ENCODE measurements at regions not wholly inside any gene's neighbourhood (a gene's known extent, or its start where the extent isn't known, plus 50 kb on each side); places are given as distances from the start of the nearest gene placed in this dataset.

- no peak for DNase-seq
These were observed 423.9 kb upstream of the MYT1L start for GRCh38 chr2:2754940-2755339.

DNA sequence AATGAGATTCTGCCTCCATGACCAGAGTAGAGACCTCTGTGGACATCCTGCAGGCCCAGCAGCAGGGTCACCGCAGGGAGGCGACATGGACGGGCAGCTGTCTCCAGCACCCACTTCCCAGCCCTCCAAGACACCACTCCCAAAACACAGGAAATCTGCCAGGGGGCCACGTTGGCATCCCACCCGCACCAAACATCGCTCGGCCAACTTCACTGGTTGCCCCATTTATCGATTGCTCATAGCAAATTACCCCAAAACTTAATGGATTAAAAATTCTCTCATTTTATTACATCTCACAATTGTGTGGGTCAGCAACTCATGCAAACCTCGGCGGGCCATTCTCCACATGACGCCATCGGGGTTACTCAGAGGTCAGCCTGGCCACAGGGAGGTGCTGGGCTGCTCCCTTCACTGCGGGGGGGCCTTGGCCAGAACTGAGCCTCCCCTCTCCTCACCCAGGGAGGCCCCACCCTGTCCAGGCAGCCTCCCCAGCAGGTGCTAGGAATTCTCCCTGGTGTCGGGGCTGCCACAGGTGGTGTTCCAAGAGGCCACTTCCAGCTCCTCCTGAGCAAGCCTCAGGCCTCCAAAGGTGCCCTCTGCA is 420.7 kb upstream of the MYT1L start:
- no peak for DNase-seq

DNA sequence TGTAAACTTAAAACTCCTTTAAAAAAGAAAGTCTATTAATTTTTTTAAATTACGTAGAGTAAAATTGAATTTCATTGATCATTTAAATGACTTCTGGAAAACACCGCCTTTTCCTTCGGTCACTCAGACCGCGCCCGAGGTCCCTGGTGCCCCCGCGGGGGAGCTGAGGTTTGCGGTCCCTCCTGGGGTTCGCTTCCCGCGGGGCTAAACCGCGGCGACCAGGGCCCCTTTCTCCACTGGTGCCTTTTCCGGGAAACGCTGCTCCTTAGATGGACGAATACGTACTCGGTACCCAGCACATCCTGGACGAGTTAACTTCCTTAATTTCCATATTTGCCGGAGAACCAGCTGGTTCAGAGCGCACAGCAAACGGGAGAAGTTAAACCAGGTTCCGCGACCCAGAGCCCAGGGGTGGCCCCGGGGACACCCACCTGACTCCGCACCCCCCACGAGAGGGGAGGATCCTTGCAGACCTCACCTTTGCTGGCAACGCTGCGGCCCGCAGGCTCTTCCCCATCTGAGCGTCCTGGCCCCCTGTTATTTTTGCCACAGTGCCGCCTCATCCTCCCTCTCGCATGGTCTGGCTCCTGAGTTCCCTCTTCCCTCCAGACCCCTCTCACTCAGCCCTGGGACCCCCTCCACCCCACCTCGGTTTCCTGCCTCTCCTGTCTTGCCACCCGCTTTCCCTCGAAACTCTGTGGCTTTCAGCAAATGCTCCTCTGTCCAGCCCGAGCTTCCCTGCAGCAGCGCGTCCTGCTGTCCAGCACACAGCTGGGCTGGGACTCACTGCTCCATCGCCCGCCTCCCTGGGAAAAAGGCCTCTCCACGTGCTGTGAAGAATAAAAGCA is 420.0 kb upstream of the MYT1L start:
- no peak for DNase-seq

DNA sequence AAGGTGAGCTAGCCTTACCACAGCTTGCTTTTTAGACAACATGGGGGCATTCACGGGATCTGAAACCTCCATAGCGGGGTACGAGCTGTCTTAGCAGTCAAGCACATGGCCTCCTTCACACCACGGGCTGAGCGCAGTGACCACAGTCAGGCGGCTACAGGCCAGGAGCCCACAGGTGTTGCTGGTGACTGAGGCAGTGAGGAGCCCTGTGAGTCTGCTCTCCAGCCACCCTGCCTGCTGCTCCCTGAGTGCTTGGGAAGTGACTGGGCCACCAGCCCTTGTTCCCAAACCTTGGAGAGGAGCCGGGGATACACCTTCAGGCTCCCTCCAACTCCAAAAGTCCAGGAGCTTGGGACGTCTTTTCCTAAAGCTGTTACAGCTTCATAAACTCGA is 418.1 kb upstream of the MYT1L start:
- no peak for DNase-seq

GRCh38 chr2:2748399-2749205 is 417.5 kb upstream of the MYT1L start:
- DNase-seq, result no peak

DNA sequence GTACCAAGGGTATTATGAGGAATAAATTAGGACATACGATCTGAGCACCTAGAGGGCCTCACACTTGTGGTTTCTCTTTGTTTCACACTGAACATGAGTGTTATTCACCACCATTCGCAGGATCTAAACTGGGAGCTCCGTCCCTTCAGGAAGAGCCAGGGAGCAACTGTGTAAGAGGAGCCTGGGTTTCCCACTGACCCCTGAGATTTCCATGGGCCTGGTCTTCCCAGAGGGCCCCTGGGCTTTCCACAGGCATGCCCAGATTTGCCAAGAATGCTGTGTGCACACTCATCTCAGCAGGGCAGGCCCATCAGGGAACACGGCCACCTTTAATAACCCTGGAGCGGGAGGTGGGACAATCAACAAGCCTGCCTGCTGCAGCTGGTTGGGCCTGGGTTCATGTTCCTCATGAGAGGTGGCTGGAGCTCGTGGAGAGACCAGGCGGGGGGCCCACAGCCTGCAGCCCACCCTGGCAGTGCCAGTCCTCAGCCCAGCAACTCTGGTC is 416.8 kb upstream of the MYT1L start:
- DNase-seq, result no peak

DNA sequence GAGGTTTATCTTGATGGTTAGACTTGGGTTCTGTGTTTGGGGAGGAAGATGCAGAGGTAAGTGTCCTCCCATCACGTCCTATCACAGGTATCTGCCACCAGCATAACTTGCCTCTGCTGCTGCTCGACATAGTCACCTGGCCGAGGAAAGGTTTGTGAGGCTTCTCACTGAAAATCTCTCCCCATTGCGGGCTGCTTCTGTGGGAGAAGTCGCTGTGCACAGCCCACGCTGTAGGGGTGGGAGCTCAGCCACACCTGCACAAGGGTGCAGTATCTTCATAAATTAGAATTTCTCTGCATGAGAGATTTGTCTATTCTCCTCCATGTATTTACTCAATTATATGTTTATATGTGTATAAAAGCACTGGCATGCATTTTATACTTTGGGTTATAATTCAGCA is 415.7 kb upstream of the MYT1L start:
- DNase-seq, result no peak

DNA sequence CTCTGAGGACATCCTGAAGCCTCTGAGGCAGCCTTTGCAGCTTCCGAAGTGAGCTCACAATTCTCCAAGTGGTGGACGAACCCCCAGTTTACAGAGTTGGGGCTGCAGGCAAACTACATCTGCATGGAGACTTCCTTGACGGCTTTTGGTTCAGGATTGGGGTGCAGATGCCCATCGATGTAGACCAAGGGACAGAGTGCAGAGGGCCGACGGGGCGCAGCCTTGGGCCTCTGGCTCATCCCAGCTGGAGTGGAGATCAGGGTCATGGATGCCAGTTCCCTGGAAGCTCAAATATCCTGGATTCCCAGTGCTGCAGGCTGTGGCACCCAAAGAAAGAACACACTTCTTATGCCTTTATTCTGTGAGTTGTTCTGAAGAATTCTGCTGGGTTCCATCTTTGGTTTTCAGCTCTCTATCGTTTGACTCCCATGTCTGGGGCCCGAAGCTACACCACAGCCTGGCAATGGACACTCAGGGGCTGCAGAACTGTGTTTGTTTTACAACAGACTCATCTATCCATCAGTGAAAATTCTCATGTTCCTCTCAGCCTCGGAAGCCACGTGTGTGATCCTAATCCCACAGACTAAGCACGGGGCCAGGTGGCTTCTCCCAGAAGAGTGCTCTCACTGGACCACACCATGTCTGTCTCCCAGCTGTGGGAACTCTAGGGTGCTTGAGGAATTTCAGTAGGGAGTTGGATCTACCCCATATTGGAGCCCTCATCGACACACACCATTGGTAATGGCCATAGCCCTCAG is 414.1 kb upstream of the MYT1L start:
- DNase-seq, result no peak

DNA sequence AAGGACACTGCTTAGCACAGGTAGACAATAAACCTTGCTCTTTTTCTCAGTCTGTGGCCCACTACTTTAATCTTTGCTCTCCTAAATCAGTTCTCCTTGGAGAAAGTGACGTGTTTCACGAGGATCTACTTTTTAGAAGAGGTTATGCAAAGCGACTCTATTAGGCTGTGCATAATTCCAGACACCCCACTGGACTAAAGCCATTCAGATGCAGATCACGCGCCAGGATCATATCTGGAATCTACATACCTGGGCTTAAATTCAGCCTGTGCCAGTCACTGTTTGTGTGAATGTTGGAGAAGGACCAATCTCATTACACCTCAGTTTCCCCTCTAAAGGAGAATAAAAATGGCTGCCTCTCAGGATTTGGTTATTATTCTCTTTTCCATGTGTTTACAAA is 413.0 kb upstream of the MYT1L start:
- no peak for DNase-seq

DNA sequence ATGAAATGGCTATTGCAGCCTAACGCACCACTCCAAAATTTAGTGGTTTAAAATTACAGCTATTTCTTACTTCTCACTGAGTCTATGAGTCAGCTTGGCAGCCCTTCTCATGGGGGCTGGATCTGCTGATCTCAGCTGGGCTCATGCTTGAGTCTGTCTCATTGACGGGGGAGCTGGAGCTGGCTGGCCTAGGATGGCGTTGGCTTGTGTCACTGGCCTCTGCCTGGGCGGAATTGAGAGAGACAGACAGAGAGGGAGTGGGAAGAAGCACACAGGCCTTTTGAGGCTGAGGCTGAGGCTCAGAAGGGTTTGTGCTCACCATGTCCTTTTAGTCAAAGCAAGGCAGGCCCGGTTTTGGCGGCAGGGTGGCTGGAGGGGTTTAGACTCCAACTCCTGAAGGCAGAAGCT is 412.1 kb upstream of the MYT1L start:
- DNase-seq, result peak; percentile 7

DNA sequence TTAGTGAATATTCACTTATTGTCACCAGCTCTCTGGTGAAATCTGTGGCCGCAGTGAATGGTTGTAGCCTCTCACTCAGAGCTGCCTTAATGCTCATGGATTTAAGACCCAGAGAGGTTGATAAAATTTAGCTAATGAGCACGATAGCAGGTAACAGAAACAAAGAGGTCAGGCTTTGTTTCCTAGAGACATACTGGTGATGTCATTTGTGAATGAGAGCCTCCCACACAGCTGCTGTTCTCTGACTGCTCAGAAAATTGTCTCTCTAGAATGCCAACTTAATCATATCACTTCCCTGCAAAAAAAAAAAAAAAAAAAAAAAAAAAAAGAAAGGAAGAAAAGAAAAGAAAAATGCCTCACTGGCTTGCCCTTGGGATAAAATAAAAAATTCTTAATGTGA is 411.7 kb upstream of the MYT1L start:
- peak; percentile 6 for DNase-seq

GRCh38 chr2:2740238-2740775 is 409.2 kb upstream of the MYT1L start:
- no peak for DNase-seq

DNA sequence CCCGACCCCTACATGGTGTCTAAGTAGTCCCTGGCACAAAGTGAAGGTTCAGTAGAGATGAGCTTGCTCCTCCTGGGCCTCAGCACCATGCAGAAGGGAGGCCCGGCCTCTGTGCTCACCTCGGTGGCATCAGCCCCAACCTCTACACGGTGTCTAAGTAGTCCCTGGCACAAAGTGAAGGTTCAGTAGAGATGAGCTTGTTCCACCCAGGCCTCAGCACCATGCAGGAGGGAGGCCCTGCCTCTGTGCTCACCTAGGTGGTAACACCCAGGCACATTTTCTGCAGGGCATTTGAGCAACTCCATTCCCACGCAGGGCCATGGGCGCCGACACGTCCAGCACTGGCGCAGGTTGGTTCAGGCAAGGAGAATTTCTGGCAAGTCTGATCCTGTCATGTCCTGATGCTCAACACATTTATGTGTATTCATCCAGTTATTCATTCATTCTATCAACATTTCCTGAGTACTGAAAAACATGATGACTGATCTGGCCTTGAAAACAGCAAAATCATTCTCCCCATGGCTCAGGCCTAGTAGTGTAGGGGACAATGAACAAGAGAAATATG is 408.2 kb upstream of the MYT1L start:
- no peak for DNase-seq

DNA sequence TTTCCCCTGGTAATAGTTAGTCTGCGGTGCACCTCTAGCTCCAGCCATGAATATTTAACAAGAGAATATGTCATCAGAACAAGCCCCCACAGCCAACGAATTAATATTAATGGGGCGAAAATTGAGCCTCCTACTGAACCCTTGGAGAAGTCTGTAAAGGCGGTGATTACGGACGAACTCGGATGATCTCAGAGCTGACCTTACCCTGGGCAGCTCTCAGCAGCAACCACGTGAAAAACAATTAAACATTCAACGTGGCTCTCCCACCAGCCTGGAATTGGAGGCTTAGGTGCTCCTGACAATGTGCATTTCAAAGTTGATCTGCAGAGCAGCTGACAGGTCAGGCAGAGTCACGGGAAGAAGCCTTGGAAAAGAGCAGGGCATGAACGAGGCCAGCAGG is 407.6 kb upstream of the MYT1L start:
- DNase-seq, result no peak

GRCh38 chr2:2738276-2738675 is 407.2 kb upstream of the MYT1L start:
- DNase-seq, result no peak

DNA sequence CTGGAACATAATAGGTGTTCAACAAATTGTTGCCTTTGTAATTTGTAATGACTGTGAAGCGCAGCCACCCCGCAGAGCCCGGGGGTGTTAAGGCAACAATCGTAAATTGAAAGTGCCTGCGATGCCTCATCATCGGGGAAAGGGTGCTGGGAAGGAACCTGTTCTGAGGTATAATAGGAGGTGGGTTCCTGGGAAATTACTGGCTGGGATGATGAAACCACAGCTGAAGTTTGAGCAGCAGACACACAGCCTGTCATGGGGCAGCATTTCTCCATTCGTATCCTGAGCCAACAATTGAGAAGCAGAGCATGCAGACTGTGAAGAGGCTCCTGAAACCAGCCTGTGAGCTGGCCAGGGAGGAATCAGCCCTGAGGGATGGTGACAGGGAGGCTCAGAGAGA is 404.0 kb upstream of the MYT1L start:
- DNase-seq, result no peak

DNA sequence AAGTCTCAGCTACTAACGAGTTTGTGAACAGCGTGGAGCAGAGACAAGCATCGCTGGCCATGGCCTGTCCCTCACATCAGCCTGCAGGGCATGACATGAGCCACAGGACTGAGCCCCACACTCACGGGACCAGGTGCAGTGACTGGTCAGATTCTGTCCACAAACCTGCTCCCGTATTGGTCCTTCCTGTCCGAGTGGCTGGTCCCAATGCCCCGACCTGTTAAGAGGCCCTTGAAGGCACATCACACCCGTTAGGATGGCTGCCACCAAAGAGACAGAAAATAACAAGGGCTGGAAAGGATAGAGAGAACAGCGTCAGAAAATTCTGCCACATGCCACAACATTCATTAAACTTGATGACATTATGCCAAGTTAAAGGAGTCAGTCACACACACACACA is 403.2 kb upstream of the MYT1L start:
- DNase-seq, result no peak

DNA sequence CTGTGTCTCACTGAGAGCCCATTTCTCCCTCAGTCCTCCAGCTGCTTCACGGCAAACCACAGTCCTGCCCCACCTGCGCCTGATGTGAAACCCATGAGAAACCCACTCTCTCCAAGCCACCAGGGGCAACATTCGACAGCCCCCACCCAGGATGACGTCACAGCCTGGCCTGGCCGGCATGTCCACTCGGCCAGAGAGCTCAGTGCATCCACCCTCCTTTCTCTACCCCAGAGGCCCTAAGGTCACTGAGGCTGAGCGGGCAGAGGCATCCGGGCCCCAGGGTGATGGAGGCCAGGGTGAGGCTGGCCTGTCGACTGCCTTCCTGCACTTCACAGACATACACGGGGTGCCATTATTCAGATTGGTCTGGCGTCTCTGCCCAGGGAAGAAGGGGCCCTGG is 402.7 kb upstream of the MYT1L start:
- no peak for DNase-seq

DNA sequence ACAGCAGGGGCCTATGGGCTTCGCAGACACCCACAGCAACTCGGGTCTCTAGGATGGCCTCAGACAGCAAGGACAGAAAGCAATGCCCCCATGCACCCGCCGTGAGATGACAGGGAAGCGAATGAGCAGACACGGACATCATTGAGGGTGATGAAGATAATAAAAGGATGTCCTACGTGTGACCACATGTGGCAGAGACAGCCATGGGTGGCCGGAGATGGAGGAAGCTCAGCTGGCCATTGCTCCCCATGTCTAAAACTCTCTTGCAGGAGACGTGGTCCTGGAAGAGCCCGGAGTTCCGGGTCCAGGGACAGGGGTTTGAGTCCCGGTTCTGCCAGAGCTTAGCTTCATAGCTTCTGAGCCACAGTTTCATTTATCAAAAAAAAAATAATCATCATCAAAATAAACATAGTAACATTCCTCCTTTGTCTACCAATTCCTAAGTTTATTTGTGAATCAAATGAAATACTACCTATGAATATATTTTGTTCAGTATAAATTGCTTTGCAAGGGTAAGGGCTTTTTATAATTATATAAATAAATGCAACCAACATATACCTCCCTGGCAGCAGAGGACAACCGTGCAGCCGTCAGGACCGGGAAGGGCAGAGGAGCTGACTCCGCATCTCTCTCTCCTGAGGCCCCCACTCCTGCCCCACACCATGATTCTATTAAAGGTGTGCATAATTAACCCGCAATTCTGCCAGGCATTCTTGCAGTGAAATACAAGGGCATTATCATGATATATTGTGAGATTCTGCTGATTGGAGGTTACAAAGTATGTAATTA is 401.4 kb upstream of the MYT1L start:
- DNase-seq, result no peak

DNA sequence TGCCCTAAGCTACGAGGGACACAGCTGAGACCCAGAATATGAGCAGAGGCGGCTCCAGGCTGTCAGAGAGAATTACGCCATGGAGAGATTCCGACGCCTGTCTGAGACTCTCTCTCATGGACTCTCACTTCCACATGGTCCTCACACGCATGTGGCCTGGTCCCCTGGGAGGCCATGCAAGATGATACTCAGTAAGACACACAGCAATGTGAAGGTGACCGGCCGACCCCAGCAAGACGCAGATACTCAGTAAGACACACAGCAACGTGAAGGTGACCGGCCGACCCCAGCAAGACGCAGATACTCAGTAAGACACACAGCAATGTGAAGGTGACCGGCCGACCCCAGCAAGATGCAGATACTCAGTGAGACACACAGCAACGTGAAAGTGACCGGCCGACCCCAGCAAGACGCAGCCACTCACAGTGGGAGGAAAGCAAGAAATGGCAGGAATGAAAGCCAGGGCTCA is 400.8 kb upstream of the MYT1L start:
- no peak for DNase-seq

DNA sequence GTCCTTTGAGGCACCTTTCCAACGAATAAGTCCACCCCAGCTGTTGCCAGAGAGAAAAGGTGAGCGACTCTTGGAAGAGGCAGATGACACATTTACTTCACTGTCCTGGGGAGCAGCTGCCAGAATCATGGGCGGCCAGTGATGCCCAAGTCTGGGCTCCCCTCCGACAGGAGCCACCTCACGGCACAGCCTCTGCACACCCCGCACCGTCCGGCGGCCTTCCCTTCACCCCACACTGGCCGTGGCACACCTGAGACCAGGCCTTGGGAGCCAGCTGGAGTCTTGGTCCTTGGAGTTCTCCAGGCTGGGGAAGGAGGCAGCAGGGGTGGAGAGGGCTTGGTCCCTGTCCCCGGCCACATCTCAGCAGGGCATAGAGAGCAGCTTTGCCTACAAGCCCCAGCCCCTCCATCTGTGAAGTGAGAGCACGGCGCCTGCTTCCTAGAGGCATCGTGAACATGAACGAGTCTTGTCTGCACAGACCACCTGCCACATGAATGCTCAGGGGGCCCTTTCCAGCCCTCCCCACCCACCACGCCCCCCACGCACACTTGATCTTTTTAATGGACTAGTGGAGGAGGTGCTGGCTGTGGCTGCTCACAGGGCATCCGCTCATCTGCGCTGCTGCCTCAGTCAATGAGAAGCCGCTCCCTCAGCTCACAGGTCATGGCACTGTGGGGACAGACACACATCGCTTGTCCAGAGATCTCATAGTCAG is 400.2 kb upstream of the MYT1L start:
- no peak for DNase-seq
